ENCODE measurements at regions not wholly inside any gene's neighbourhood (a gene's known extent, or its start where the extent isn't known, plus 50 kb on each side); places are given as distances from the start of the nearest gene placed in this dataset.

- DNase-seq = no peak
These were observed 50.2 kb upstream of the VGLL3 start for GRCh38 chr3:87041191-87041590.

Data from hematopoietic multipotent progenitor cell treated with erythropoietin and hydrocortisone succinate and interleukin-3 and kit ligand, for 6 days (in vitro differentiated cells).